Endodermal cell (in vitro differentiated cells): ENCODE measurements at regions not wholly inside any gene's neighbourhood (a gene's known extent, or its start where the extent isn't known, plus 50 kb on each side); places are given as distances from the start of the nearest gene placed in this dataset.

ENCODE experiments used
- DNase-seq: peaks from one replicate; pipeline ENCODE4 v3.0.0-alpha.2; 2017
- H3K27ac ChIP-seq: 2 replicates; pipeline ENCODE4 v1.5.1; 2013; ENCODE audit warnings: mild to moderate bottlenecking, low read depth, low read length, moderate library complexity
- H3K27me3 ChIP-seq: 2 replicates; pipeline ENCODE4 v1.6.1; 2013; ENCODE audit warnings: mild to moderate bottlenecking, low read length, moderate library complexity; ENCODE audit not compliant: insufficient read depth, control insufficient read depth, poor library complexity, severe bottlenecking
- H3K36me3 ChIP-seq: 2 replicates; pipeline ENCODE4 v1.7.0; 2013; ENCODE audit warnings: mild to moderate bottlenecking, low read length, moderate library complexity; ENCODE audit not compliant: control insufficient read depth, insufficient read depth
- H3K4me1 ChIP-seq: one replicate; pipeline ENCODE4 v1.7.0; 2013; ENCODE audit warnings: low read length; ENCODE audit not compliant: control insufficient read depth, insufficient read depth
- H3K4me3 ChIP-seq: 2 replicates; pipeline ENCODE4 v1.5.1; 2013; ENCODE audit warnings: mild to moderate bottlenecking, low read length, moderate library complexity
- H3K9ac ChIP-seq: 2 replicates; pipeline ENCODE4 v1.6.1; 2013; ENCODE audit warnings: mild to moderate bottlenecking, low read length, moderate library complexity; ENCODE audit not compliant: poor library complexity, severe bottlenecking; ENCODE audit errors: extremely low read depth
- H3K9me3 ChIP-seq: 2 replicates; pipeline ENCODE4 v1.6.1; 2013; ENCODE audit warnings: mild to moderate bottlenecking, low read length, moderate library complexity; ENCODE audit not compliant: control insufficient read depth
- H3K27ac Mint-ChIP-seq: 2 replicates; pipeline ENCODE4 v1.8.0; 2020; ENCODE audit warnings: mixed read lengths
- H3K27me3 Mint-ChIP-seq: 2 replicates; pipeline ENCODE4 v1.8.0; 2021; ENCODE audit warnings: mild to moderate bottlenecking, mixed read lengths; ENCODE audit not compliant: insufficient read depth
- H3K36me3 Mint-ChIP-seq: 2 replicates; pipeline ENCODE4 v1.8.0; 2020; ENCODE audit warnings: low read depth, mixed read lengths
- H3K4me1 Mint-ChIP-seq: 2 replicates; pipeline ENCODE4 v1.8.0; 2020; ENCODE audit warnings: mixed read lengths
- H3K4me3 Mint-ChIP-seq: 2 replicates; pipeline ENCODE4 v1.8.0; 2020; ENCODE audit warnings: mild to moderate bottlenecking, moderate library complexity, mixed read lengths
- H3K9me3 Mint-ChIP-seq: 2 replicates; pipeline ENCODE4 v1.8.0; 2020; ENCODE audit warnings: mild to moderate bottlenecking, mixed read lengths
- WGBS, 2 experiments: methylation state at CpG; one replicate each; pipeline versions ENCODE4 v1.1.5 to v1.1.7; 2013; ENCODE audit warnings: missing lambda C conversion rate in 2 of 2, mixed read lengths in 1 of 2; ENCODE audit not compliant: insufficient coverage in 1 of 2, insufficient read length in 1 of 2; 5-methylcytosine and 5-hydroxymethylcytosine counted together
- TF ChIP-seq, protein P1 (sequence below): fragments of 200-600 bp; sonication (generic); conservative IDR thresholded peaks from 2 replicates; pipeline ENCODE4 v1.5.0; 2021; ENCODE audit warnings: antibody characterized with exemption, mild to moderate bottlenecking

DNA sequence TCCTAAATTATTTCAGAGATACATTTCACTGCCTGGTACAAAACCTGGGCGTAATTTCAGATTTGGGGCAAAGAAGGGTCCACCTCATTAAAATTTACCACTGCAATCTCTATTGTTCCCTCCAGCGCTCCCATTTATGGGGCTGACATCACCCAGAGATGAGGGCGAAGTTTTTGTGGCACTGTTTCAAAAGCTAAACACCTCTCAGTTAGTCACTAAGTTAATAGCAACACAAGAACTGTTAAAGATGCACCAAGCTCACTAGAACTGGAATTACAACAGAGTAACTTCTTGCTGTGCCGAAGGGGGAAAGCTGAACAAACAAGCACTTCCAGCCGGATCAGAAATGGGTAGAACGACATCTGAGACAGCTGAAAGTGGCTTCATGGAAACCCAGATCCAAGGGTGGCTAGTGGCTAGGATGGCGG is 179.4 kb downstream of the GATA3 start:
- H3K4me1 Mint-ChIP-seq, result no peaks in the 10 kb centered on the region

DNA sequence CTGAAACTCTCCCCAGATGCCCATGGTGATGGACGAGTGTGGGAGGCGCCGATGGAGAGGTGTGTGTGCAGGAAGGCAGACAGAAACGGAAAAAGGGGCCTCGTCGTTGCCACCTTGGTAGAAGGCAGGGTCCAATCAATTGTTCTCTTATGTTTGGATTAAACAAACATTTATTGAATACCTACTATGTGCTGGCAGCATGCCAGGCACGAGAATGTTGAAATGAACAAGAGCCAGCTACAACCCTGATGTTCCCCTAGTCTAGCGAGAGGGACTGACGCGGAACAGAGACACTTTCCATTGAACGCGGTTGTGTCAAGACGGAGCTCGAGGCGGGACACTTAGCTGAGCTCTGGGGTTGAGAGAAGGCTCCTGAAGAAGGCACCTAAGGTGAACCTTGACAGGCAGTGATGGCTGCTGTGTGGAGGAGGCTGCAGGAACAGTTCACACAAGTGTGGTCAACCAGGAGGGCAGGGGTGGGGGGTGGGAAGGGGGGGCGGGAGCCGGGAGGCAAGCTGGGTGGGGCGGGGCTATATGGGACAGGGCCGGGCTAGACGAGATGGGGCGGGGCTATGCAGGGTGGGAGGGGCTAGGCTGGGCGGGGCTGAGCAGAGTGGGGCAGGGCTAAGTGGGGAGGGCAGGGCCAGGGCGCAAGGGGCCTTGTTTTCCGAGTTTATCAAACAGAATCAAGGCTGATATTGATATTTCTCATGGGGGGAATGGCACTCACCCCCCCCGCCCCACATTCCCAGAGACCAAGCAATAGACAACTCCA is 181.0 kb downstream of the GATA3 start:
- H3K36me3 ChIP-seq, result no peaks in the 10 kb centered on the region
- no peaks in the 10 kb centered on the region for H3K4me1 ChIP-seq
- peaks cover 8% of the 10 kb centered on the region for H3K27me3 ChIP-seq
- Mint-ChIP-seq H3K36me3 (no peaks in the 10 kb centered on the region), H3K4me3 (no peak overlapping the region), H3K9me3 (no peaks in the 10 kb centered on the region), H3K27me3 (peaks cover 18% of the 10 kb centered on the region), H3K27ac (no peak overlapping the region), H3K4me1 (peaks cover 2% of the 10 kb centered on the region)
- DNase-seq, result peak; percentile 59
- H3K4me3 ChIP-seq, result no peak overlapping the region
- TF ChIP-seq, protein P1, sequence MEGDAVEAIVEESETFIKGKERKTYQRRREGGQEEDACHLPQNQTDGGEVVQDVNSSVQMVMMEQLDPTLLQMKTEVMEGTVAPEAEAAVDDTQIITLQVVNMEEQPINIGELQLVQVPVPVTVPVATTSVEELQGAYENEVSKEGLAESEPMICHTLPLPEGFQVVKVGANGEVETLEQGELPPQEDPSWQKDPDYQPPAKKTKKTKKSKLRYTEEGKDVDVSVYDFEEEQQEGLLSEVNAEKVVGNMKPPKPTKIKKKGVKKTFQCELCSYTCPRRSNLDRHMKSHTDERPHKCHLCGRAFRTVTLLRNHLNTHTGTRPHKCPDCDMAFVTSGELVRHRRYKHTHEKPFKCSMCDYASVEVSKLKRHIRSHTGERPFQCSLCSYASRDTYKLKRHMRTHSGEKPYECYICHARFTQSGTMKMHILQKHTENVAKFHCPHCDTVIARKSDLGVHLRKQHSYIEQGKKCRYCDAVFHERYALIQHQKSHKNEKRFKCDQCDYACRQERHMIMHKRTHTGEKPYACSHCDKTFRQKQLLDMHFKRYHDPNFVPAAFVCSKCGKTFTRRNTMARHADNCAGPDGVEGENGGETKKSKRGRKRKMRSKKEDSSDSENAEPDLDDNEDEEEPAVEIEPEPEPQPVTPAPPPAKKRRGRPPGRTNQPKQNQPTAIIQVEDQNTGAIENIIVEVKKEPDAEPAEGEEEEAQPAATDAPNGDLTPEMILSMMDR, result no peak
- WGBS, 2 experiments, result 95 to 97% methylated on average over 14 to 23 of the region's 25 CpGs
- no peak overlapping the region for H3K27ac ChIP-seq
- no peaks in the 10 kb centered on the region for H3K9me3 ChIP-seq
- no peak overlapping the region for H3K9ac ChIP-seq

More for the DNA sequence above, 179.4 kb downstream of the GATA3 start:
- no peaks in the 10 kb centered on the region for H3K4me1 ChIP-seq
- no peak overlapping the region for H3K4me3 Mint-ChIP-seq
- H3K27ac Mint-ChIP-seq, result no peak overlapping the region
- TF ChIP-seq, protein P1, result no peak
- H3K27me3 Mint-ChIP-seq, result peaks cover 15% of the 10 kb centered on the region
- H3K36me3 Mint-ChIP-seq, result no peaks in the 10 kb centered on the region
- no peak overlapping the region for H3K27ac ChIP-seq
- no peaks in the 10 kb centered on the region for H3K36me3 ChIP-seq
- no peak overlapping the region for H3K4me3 ChIP-seq
- no peaks in the 10 kb centered on the region for H3K9me3 ChIP-seq
- 90 to 95% methylated on average over 6 to 7 of the region's 7 CpGs for WGBS, 2 experiments
- H3K9ac ChIP-seq, result no peak overlapping the region
- H3K9me3 Mint-ChIP-seq, result no peaks in the 10 kb centered on the region
- no peak for DNase-seq
- H3K27me3 ChIP-seq, result peaks cover 3% of the 10 kb centered on the region

DNA sequence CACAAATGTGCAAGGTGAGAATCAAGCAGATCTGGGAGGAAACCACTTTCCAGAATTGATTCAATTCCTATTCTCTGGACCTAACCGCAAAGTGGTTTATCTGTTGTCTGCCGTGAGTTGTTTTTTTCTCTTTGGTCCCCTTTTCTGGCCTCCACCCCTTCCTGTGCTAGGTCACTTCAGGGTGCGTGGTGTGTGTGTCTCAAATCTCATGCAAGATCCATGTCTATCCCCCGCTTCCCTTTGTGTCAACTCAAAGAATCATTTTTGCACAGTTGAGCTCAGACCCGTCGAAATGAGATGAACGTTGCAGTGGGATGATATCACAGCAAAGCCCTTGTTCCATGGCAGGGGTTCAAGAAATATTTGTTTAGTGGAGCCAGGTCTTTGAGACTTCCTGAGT is 184.5 kb downstream of the GATA3 start:
- H3K36me3 Mint-ChIP-seq, result no peaks in the 10 kb centered on the region
- H3K4me1 Mint-ChIP-seq, result peaks cover 5% of the 10 kb centered on the region
- TF ChIP-seq, protein P1, result no peak
- H3K27me3 Mint-ChIP-seq, result peaks cover 17% of the 10 kb centered on the region
- H3K4me3 Mint-ChIP-seq, result no peak overlapping the region
- H3K9ac ChIP-seq, result no peak overlapping the region
- no peaks in the 10 kb centered on the region for H3K9me3 ChIP-seq
- no peak overlapping the region for H3K27ac Mint-ChIP-seq
- no peak for DNase-seq
- peaks cover 8% of the 10 kb centered on the region for H3K27me3 ChIP-seq
- H3K4me3 ChIP-seq, result no peak overlapping the region
- no peaks in the 10 kb centered on the region for H3K36me3 ChIP-seq
- no peak overlapping the region for H3K27ac ChIP-seq
- WGBS, 2 experiments, result 90 to 97% methylated on average over 7 of the region's 7 CpGs
- peaks cover 3% of the 10 kb centered on the region for H3K4me1 ChIP-seq
- H3K9me3 Mint-ChIP-seq, result no peaks in the 10 kb centered on the region
